ENCODE measurements at regions not wholly inside any gene's neighbourhood (a gene's known extent, or its start where the extent isn't known, plus 50 kb on each side); places are given as distances from the start of the nearest gene placed in this dataset.

DNA sequence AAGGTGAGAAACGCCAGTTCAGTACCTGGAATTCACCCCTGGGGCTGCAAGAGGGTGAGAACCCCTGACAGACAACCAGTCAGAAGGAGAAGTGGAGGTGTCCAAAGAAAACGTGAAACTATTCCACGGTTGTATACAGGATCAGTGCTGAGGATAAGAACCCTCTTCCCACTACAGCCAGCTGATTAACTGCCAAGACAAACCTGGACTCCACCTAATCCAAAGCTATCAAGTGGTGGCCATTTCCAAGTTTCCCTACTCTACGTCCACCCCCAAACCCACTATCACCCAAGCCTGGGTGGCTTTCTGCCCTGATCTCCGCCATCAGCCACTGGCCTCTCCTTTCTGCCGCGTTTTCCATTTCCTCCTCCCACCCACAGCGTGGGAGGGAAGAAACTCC is 312.3 kb upstream of the ID2 start:
- Mint-ChIP-seq H3K4me3 (no peak overlapping the region), H3K4me1 (no peaks in the 10 kb centered on the region), H3K9me3 (peaks cover 8% of the 10 kb centered on the region), H3K36me3 (ENCODE audit: low read depth) (no peaks in the 10 kb centered on the region), H3K27ac (no peak overlapping the region), H3K27me3 (peaks cover 32% of the 10 kb centered on the region)
- ChIA-PET CTCF (no interaction called here), POLR2A (no interaction called here)
- TF ChIP-seq, protein P1, sequence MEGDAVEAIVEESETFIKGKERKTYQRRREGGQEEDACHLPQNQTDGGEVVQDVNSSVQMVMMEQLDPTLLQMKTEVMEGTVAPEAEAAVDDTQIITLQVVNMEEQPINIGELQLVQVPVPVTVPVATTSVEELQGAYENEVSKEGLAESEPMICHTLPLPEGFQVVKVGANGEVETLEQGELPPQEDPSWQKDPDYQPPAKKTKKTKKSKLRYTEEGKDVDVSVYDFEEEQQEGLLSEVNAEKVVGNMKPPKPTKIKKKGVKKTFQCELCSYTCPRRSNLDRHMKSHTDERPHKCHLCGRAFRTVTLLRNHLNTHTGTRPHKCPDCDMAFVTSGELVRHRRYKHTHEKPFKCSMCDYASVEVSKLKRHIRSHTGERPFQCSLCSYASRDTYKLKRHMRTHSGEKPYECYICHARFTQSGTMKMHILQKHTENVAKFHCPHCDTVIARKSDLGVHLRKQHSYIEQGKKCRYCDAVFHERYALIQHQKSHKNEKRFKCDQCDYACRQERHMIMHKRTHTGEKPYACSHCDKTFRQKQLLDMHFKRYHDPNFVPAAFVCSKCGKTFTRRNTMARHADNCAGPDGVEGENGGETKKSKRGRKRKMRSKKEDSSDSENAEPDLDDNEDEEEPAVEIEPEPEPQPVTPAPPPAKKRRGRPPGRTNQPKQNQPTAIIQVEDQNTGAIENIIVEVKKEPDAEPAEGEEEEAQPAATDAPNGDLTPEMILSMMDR (IDR thresholded peaks at IDR 0.05): no peak
- ATAC-seq (ENCODE audit: low read depth) (no peak), DNase-seq (no peak)
- intact Hi-C loops (cut with micrococcal nuclease): no loop called here

DNA sequence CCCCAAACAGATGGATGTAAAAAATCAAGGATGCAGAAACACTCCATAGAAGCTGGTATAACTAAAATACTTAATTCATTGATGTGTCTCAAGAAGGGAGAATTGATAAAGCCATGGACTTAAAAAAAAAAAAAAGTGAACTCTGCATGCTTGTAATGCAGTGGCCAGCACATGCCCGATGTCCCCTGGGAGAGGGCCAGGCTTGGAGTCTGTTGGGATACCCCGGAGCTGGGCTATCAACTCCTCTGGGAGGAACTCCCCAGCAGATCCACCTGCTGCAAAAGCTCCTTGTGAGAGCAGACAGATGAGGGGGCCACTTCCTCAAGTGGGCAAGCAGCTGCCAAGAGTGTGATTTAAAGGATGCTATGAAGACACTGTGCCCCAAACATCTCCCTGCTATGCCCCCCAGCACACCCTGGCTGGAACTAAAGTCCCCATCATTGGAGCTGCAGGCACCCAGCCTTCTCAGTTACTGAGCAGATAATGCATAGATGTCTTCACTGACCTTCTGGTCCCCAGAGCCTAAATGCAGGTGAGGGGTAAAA is 311.5 kb upstream of the ID2 start:
- POLR2A ChIA-PET: no interaction called here
- CTCF ChIA-PET: no interaction called here
- H3K4me3 Mint-ChIP-seq: no peak overlapping the region
- peaks cover 8% of the 10 kb centered on the region for H3K9me3 Mint-ChIP-seq
- intact Hi-C loops (cut with micrococcal nuclease): no loop called here
- no peaks in the 10 kb centered on the region for H3K4me1 Mint-ChIP-seq
- no peaks in the 10 kb centered on the region for H3K36me3 Mint-ChIP-seq (ENCODE audit: low read depth)
- TF ChIP-seq, protein P1 (IDR thresholded peaks at IDR 0.05): no peak
- no peak overlapping the region for H3K27ac Mint-ChIP-seq
- DNase-seq (no peak), ATAC-seq (ENCODE audit: low read depth) (no peak)
- peaks cover 29% of the 10 kb centered on the region for H3K27me3 Mint-ChIP-seq

DNA sequence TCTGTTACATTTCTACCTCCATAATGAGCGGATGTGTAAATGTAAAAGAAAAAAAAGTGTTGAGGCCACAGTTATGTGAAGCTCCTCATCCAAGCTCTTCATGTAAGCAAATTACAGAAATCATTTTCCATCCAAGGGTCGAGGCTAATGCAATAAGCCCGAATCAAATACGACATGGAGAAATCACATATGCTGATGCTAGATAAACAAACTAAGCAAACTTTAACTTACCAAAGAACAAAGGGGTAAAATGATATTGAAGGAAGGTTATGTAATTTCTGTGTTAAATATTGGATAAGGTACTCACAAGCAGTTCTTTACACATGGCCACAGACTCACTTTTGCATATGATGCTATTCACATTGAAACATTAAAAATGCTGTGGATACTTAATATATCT is 310.2 kb upstream of the ID2 start:
- DNase-seq (no peak), ATAC-seq (ENCODE audit: low read depth) (no peak)
- Mint-ChIP-seq H3K4me3 (no peak overlapping the region), H3K27me3 (peaks cover 29% of the 10 kb centered on the region), H3K4me1 (no peaks in the 10 kb centered on the region), H3K9me3 (peaks cover 8% of the 10 kb centered on the region), H3K36me3 (ENCODE audit: low read depth) (no peaks in the 10 kb centered on the region), H3K27ac (no peak overlapping the region)
- TF ChIP-seq, protein P1 (IDR thresholded peaks at IDR 0.05): no peak
- CTCF ChIA-PET: no interaction called here
- intact Hi-C loops (cut with micrococcal nuclease): no loop called here
- POLR2A ChIA-PET: no interaction called here

DNA sequence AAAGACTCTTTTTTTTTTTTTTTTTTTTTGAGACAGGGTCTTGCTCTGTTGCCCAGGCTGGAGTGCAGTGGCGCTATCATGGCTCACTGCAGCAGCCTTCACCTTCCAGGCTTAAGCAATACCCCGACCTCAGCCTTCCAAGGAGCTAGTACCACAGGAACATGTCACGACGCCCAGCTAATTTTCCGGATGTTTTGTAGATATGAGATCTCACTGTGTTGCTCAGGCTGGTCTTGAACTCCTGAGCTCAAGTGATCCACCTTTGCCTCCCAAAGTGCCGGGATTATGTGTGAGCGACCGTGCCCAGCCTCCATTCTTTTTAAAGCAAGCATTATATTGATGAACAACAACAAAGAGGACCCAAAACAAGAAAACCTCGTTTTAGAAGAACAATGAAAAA is 307.1 kb upstream of the ID2 start:
- peaks cover 37% of the 10 kb centered on the region for H3K27me3 Mint-ChIP-seq
- H3K27ac Mint-ChIP-seq: no peak overlapping the region
- ChIA-PET POLR2A (no interaction called here), CTCF (no interaction called here)
- H3K4me1 Mint-ChIP-seq: peaks cover 3% of the 10 kb centered on the region
- H3K36me3 Mint-ChIP-seq (ENCODE audit: low read depth): no peaks in the 10 kb centered on the region
- ATAC-seq (ENCODE audit: low read depth) (no peak), DNase-seq (no peak)
- TF ChIP-seq, protein P1 (IDR thresholded peaks at IDR 0.05): no peak
- no peak overlapping the region for H3K4me3 Mint-ChIP-seq
- intact Hi-C loops (cut with micrococcal nuclease): no loop called here
- H3K9me3 Mint-ChIP-seq: peaks cover 8% of the 10 kb centered on the region

DNA sequence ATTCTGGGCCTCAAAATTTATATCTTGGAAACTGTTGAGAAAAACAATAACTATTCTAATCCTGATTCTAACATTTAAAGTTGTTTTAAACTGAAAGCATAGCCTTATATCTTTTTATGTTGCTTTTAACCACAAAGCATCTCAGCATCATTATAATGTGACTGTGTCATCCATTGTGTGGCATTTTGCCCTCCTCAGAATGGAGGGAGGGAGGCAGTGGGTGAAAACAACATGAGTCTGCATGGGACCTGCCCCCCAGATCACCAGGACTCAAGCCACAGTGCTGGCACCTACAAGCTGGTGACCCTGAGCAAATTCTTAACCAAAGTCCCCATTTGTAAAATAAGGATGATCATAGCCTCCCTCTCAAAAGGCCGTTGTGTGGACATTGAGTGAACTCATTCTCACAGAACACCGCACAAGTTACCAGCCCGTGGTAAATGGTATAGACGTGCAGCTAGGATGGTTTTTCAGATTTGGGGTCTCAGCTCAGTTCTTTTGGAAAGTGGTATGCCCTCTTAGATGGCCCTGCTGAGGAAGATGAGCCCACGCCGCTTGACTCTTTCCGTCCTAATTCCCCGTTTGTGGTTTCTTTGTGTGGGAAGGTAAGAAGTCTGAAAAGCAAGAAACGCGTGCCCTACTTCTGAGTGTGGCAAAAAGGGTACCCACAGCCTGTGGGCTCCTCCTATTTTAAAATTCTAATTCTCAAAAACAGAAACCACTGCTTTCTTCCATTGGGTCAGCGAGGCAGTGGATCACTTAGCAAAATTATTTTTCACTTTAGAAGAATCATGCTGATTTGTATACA is 305.0 kb upstream of the ID2 start:
- Mint-ChIP-seq H3K27ac (no peak overlapping the region), H3K36me3 (ENCODE audit: low read depth) (no peaks in the 10 kb centered on the region), H3K9me3 (peaks cover 8% of the 10 kb centered on the region), H3K27me3 (peaks cover 42% of the 10 kb centered on the region), H3K4me3 (no peak overlapping the region), H3K4me1 (peaks cover 8% of the 10 kb centered on the region)
- intact Hi-C loops (cut with micrococcal nuclease): no loop called here
- TF ChIP-seq, protein P1 (IDR thresholded peaks at IDR 0.05): no peak
- ChIA-PET POLR2A (no interaction called here), CTCF (no interaction called here)
- ATAC-seq (ENCODE audit: low read depth) (no peak), DNase-seq (no peak)

Data from activated B cell treated with CpG ODN at 0.5 μM for 24 hours (primary cell).